Panc1 (cell line): ENCODE measurements at regions not wholly inside any gene's neighbourhood (a gene's known extent, or its start where the extent isn't known, plus 50 kb on each side); places are given as distances from the start of the nearest gene placed in this dataset.

ENCODE experiments used
- ATAC-seq: fragments of 200-7000 bp; cut with Tn5 transposase; 2 replicates; pipeline ENCODE4 v1.9.1; 2020; ENCODE audit warnings: mild to moderate bottlenecking, moderate library complexity
- BruUV-seq: library from RNA; stranded (reverse); fragments of 400-500 nt; replicated peaks from 2 replicates; lab custom pipeline; 2021; lab: Mats Ljungman, UMichigan
- CTCF ChIA-PET: fragments of 300-600 bp; sonication (Branson Sonifier 250); formaldehyde crosslinking; loops from one replicate; lab custom pipeline; 2022; ENCODE audit warnings: antibody characterized with exemption; lab: Charles Lee
- POLR2A ChIA-PET: fragments of 300-600 bp; sonication (Branson Sonifier 250); formaldehyde crosslinking; loops from one replicate; lab custom pipeline; 2022; ENCODE audit warnings: antibody characterized with exemption; lab: Charles Lee
- DNase-seq: peaks from one replicate; pipeline ENCODE4 v3.0.0-alpha.2; 2010; ENCODE audit warnings: low read depth, low spot score
- H3K27ac ChIP-seq: 2 replicates; pipeline ENCODE4 v1.5.1; 2011; ENCODE audit warnings: mild to moderate bottlenecking, low read length, inconsistent platforms
- H3K27me3 ChIP-seq: fragments of 200-500 bp; sonication (Bioruptor generic); 2 replicates; pipeline ENCODE4 v1.6.0; 2014; ENCODE audit warnings: low read length, inconsistent platforms; ENCODE audit not compliant: control insufficient read depth, insufficient read depth
- H3K36me3 ChIP-seq: fragments of 200-500 bp; sonication (Bioruptor generic); 2 replicates; pipeline ENCODE4 v1.5.1; 2014; ENCODE audit warnings: inconsistent platforms, mild to moderate bottlenecking, low read length, moderate library complexity; ENCODE audit not compliant: control insufficient read depth, insufficient read depth
- H3K4me1 ChIP-seq: 2 replicates; pipeline ENCODE4 v1.5.1; 2011; ENCODE audit warnings: inconsistent platforms, mild to moderate bottlenecking, low read length, moderate library complexity; ENCODE audit not compliant: control insufficient read depth, insufficient read depth
- H3K4me3 ChIP-seq, 2 experiments: 2 replicates each; pipeline ENCODE4 v1.5.1; 2011 to 2012; ENCODE audit warnings: low read depth in 2 of 2, low read length in 2 of 2, mild to moderate bottlenecking in 2 of 2, inconsistent platforms in 1 of 2, moderate library complexity in 1 of 2
- H3K9me3 ChIP-seq: fragments of 200-500 bp; sonication (Bioruptor generic); 2 replicates; pipeline ENCODE4 v1.5.1; 2014; ENCODE audit warnings: low read depth, mild to moderate bottlenecking, inconsistent platforms, low read length, moderate library complexity; ENCODE audit not compliant: control insufficient read depth, insufficient read depth
- POLR2AphosphoS5 ChIP-seq: IDR thresholded peaks from 2 replicates; pipeline ENCODE4 v1.6.1; 2012; ENCODE audit warnings: mild to moderate bottlenecking, low read depth, low read length, moderate library complexity
- SIN3A ChIP-seq: IDR thresholded peaks from 2 replicates; pipeline ENCODE4 v1.6.1; 2012; ENCODE audit warnings: low read depth, mild to moderate bottlenecking, low read length, moderate library complexity, borderline replicate concordance; ENCODE audit not compliant: insufficient read depth
- TCF7L2 ChIP-seq: IDR thresholded peaks from 2 replicates; pipeline ENCODE4 v1.6.1; 2011; ENCODE audit warnings: mild to moderate bottlenecking, low read depth, low read length, inconsistent platforms
- in situ Hi-C: cut with HindIII; loops from 2 replicates; pipeline ENCODE4 v1.10.0; 2016; ENCODE audit warnings: low sequenced_read_pairs, low pct_unique_long_range_greater_than_20kb
- intact Hi-C: fragments of 100-400 bp; cut with micrococcal nuclease; formaldehyde crosslinking; loops from one replicate; pipeline ENCODE4 v1.10.0; 2022; ENCODE audit not compliant: unreplicated experiment
- TF ChIP-seq, protein P1 (sequence below), 2 experiments: IDR thresholded peaks; 2 replicates each; pipeline ENCODE4 v1.6.1; 2011 to 2012; ENCODE audit warnings: low read depth in 2 of 2, control low read depth in 1 of 2, low read length in 1 of 2, mild to moderate bottlenecking in 1 of 2, moderate library complexity in 1 of 2; ENCODE audit not compliant: insufficient read depth in 1 of 2
- TF ChIP-seq, protein P2 (sequence below): fragments of 450-650 bp; IDR thresholded peaks from 2 replicates; pipeline ENCODE4 v1.5.1; 2017; ENCODE audit warnings: mild to moderate bottlenecking

DNA sequence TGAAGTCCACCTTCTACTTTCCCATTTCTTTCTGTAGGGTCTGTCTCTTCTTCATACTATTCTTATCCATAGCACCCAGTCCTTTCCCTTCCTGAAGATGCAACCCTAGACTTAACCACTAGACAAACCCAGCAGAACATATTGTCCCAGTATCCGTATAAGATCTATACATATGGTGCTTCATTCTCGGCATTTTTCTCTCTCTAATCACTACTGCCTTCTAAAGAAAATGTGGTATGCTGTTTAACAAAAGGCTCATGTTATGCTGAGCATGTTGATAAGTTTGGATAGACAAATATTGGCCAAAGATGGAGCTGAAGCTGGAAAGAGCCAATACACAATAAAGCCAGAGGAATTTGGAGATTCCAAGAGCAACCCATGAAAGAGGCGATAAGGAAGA is 212.6 kb downstream of the MAFB start:
- no peaks in the 10 kb centered on the region for H3K36me3 ChIP-seq
- POLR2A ChIA-PET, result no interaction called here
- TF ChIP-seq, protein P1, sequence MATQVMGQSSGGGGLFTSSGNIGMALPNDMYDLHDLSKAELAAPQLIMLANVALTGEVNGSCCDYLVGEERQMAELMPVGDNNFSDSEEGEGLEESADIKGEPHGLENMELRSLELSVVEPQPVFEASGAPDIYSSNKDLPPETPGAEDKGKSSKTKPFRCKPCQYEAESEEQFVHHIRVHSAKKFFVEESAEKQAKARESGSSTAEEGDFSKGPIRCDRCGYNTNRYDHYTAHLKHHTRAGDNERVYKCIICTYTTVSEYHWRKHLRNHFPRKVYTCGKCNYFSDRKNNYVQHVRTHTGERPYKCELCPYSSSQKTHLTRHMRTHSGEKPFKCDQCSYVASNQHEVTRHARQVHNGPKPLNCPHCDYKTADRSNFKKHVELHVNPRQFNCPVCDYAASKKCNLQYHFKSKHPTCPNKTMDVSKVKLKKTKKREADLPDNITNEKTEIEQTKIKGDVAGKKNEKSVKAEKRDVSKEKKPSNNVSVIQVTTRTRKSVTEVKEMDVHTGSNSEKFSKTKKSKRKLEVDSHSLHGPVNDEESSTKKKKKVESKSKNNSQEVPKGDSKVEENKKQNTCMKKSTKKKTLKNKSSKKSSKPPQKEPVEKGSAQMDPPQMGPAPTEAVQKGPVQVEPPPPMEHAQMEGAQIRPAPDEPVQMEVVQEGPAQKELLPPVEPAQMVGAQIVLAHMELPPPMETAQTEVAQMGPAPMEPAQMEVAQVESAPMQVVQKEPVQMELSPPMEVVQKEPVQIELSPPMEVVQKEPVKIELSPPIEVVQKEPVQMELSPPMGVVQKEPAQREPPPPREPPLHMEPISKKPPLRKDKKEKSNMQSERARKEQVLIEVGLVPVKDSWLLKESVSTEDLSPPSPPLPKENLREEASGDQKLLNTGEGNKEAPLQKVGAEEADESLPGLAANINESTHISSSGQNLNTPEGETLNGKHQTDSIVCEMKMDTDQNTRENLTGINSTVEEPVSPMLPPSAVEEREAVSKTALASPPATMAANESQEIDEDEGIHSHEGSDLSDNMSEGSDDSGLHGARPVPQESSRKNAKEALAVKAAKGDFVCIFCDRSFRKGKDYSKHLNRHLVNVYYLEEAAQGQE (IDR thresholded peaks at IDR 0.05; ENCODE audit: insufficient read depth in 1 of 2, low read depth in 2 of 2, low read length in 1 of 2), result no peak
- no peak for TF ChIP-seq TCF7L2
- TF ChIP-seq POLR2AphosphoS5, result no peak
- no peak for TF ChIP-seq SIN3A
- TF ChIP-seq, protein P2, sequence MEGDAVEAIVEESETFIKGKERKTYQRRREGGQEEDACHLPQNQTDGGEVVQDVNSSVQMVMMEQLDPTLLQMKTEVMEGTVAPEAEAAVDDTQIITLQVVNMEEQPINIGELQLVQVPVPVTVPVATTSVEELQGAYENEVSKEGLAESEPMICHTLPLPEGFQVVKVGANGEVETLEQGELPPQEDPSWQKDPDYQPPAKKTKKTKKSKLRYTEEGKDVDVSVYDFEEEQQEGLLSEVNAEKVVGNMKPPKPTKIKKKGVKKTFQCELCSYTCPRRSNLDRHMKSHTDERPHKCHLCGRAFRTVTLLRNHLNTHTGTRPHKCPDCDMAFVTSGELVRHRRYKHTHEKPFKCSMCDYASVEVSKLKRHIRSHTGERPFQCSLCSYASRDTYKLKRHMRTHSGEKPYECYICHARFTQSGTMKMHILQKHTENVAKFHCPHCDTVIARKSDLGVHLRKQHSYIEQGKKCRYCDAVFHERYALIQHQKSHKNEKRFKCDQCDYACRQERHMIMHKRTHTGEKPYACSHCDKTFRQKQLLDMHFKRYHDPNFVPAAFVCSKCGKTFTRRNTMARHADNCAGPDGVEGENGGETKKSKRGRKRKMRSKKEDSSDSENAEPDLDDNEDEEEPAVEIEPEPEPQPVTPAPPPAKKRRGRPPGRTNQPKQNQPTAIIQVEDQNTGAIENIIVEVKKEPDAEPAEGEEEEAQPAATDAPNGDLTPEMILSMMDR, result no peak
- intact Hi-C loops (no loop called here), in situ Hi-C loops (no loop called here)
- H3K9me3 ChIP-seq, result no peaks in the 10 kb centered on the region
- BruUV-seq, result no TSS peak
- ATAC-seq (no peak), DNase-seq (no peak)
- no peak overlapping the region for H3K27ac ChIP-seq
- H3K4me1 ChIP-seq, result no peaks in the 10 kb centered on the region
- CTCF ChIA-PET, result no interaction called here
- H3K4me3 ChIP-seq, result no peak overlapping the region
- H3K27me3 ChIP-seq, result no peaks in the 10 kb centered on the region; the same call in 1 of the 2 replicates

DNA sequence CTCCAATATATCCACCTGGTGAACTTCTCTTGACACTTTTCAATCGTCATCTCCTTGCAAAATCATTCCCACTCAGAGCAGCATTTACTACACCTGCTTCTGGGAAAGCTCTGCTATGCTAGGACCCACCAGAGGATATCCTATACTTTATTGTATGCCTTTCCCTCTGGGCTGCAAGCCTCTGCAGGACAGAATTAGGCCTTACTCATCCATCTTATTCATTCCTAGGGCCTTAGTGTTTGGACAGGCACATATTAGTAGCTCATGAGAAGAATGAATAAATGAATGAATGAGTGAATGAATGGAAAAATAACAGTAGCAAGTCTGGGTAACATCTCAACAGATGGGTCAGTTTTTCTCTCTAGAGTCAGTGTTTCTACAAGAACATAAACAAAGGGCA is 216.1 kb downstream of the MAFB start:
- H3K4me1 ChIP-seq, result no peaks in the 10 kb centered on the region
- no peak for ATAC-seq
- no peaks in the 10 kb centered on the region for H3K36me3 ChIP-seq
- H3K27ac ChIP-seq, result no peak overlapping the region
- ChIA-PET CTCF (no interaction called here), POLR2A (no interaction called here)
- DNase-seq, result no peak
- TF ChIP-seq, protein P1 (IDR thresholded peaks at IDR 0.05; ENCODE audit: insufficient read depth in 1 of 2, low read depth in 2 of 2, low read length in 1 of 2), result no peak
- in situ Hi-C loops (no loop called here), intact Hi-C loops (no loop called here)
- H3K9me3 ChIP-seq, result no peaks in the 10 kb centered on the region
- H3K27me3 ChIP-seq, result no peaks in the 10 kb centered on the region
- no peak overlapping the region for H3K4me3 ChIP-seq
- no TSS peak for BruUV-seq
